ENCODE measurements at regions not wholly inside any gene's neighbourhood (a gene's known extent, or its start where the extent isn't known, plus 50 kb on each side); places are given as distances from the start of the nearest gene placed in this dataset.
A peak's percentile ranks its signal among the peaks of the same experiment; 100 is the strongest.

DNA sequence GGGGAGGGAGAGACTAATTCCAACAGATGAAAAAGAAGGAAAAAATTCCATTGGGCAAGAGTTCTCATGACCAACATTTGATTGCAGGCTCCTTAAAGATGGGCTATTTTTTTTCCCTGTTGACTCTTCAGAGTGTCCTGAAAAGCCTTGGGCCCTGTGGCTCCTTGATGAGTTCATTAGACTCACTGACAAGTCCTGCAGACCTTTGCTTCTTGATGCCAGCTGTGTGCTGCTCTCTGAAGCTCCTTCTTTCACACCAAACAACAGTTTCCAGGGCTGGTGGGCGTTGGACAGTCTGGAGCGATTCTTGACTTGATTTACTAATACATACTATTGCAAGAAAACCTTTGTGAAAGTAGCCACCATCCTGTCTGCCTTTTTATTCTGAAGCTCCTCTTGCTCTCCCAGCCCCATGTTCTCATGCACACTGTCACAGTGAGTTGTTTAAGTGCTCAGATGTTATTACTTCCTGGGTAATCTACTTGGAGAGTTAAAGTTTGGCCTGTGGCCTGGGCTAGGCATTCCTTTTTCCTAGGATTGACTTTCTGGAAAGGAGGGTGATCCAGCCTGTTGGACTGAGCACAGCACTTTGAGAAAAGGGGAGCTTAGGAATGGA is 250.3 kb downstream of the PTEN start:
- Histone ChIP-seq H3K4me1 (no peaks in the 10 kb centered on the region), H3K79me2 (ENCODE audit: low read depth) (no peaks in the 10 kb centered on the region), H3F3A (ENCODE audit: low read depth) (no peaks in the 10 kb centered on the region), H3K9ac (no peak overlapping the region), H4K20me1 (ENCODE audit: low read depth) (no peaks in the 10 kb centered on the region), H3K4me3 (no peak overlapping the region), H2AFZ (replicated peaks) (peak overlapping the region; percentile 48), H3K4me2 (no peak overlapping the region), H3K27ac (no peak overlapping the region), H3K36me3 (no peaks in the 10 kb centered on the region), H3K9me3 (ENCODE audit: low read depth) (no peaks in the 10 kb centered on the region), H3K27me3 (no peaks in the 10 kb centered on the region)
- Mint-ChIP-seq H3K27me3 (ENCODE audit: insufficient read depth, low read depth) (peaks cover 3% of the 10 kb centered on the region), H3K4me1 (no peaks in the 10 kb centered on the region), H3K4me3 (no peak overlapping the region), H3K36me3 (no peaks in the 10 kb centered on the region), H3K9me3 (no peaks in the 10 kb centered on the region), H3K27ac (no peak overlapping the region)
- TF ChIP-seq EZH2 (IDR thresholded peaks at IDR 0.05) = no peak
- TF ChIP-seq, protein P1, sequence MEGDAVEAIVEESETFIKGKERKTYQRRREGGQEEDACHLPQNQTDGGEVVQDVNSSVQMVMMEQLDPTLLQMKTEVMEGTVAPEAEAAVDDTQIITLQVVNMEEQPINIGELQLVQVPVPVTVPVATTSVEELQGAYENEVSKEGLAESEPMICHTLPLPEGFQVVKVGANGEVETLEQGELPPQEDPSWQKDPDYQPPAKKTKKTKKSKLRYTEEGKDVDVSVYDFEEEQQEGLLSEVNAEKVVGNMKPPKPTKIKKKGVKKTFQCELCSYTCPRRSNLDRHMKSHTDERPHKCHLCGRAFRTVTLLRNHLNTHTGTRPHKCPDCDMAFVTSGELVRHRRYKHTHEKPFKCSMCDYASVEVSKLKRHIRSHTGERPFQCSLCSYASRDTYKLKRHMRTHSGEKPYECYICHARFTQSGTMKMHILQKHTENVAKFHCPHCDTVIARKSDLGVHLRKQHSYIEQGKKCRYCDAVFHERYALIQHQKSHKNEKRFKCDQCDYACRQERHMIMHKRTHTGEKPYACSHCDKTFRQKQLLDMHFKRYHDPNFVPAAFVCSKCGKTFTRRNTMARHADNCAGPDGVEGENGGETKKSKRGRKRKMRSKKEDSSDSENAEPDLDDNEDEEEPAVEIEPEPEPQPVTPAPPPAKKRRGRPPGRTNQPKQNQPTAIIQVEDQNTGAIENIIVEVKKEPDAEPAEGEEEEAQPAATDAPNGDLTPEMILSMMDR (IDR thresholded peaks at IDR 0.05) = no peak
- TF ChIP-seq EZH2phosphoT487 (IDR thresholded peaks at IDR 0.05) = no peak
- DNase-seq (ENCODE audit: low spot score) = no peak

DNA sequence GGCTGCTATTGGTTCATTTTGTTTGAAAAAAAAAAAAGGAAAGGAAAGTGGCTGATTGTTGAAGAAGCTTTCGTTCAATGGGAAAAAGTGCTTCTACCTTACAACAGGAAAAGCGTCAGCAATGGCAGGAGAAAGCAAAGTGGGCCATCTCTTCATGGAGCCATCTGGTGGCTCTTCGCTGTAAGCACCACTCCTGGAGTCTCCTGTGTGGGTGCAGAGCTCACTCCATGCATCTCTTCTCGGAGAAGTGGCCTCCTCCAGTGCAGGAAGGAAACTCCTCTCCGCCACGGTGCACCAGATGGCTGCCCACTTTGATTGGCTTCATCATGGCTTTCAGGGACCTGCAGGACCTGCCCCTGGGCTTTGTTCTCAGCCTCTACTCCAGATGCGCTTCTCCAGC is 250.9 kb downstream of the PTEN start:
- H3K4me3 Mint-ChIP-seq = no peak overlapping the region
- no peaks in the 10 kb centered on the region for H3K9me3 Mint-ChIP-seq
- peak overlapping the region; percentile 48 for H2AFZ ChIP-seq (replicated peaks)
- TF ChIP-seq, protein P1 (IDR thresholded peaks at IDR 0.05) = peak; percentile 51
- no peak for TF ChIP-seq EZH2phosphoT487 (IDR thresholded peaks at IDR 0.05)
- H3K36me3 ChIP-seq = no peaks in the 10 kb centered on the region
- no peaks in the 10 kb centered on the region for H3K36me3 Mint-ChIP-seq
- H3K9me3 ChIP-seq (ENCODE audit: low read depth) = no peaks in the 10 kb centered on the region
- no peaks in the 10 kb centered on the region for H3K4me1 ChIP-seq
- no peaks in the 10 kb centered on the region for H3F3A ChIP-seq (ENCODE audit: low read depth)
- H3K79me2 ChIP-seq (ENCODE audit: low read depth) = no peaks in the 10 kb centered on the region
- H3K9ac ChIP-seq = no peak overlapping the region
- no peak overlapping the region for H3K4me2 ChIP-seq
- H3K27me3 Mint-ChIP-seq (ENCODE audit: insufficient read depth, low read depth) = peaks cover 3% of the 10 kb centered on the region
- no peaks in the 10 kb centered on the region for H4K20me1 ChIP-seq (ENCODE audit: low read depth)
- H3K27ac ChIP-seq = no peak overlapping the region
- no peak overlapping the region for H3K27ac Mint-ChIP-seq
- H3K27me3 ChIP-seq = no peaks in the 10 kb centered on the region
- peak; percentile 45 for DNase-seq (ENCODE audit: low spot score)
- H3K4me1 Mint-ChIP-seq = no peaks in the 10 kb centered on the region
- H3K4me3 ChIP-seq = no peak overlapping the region

DNA sequence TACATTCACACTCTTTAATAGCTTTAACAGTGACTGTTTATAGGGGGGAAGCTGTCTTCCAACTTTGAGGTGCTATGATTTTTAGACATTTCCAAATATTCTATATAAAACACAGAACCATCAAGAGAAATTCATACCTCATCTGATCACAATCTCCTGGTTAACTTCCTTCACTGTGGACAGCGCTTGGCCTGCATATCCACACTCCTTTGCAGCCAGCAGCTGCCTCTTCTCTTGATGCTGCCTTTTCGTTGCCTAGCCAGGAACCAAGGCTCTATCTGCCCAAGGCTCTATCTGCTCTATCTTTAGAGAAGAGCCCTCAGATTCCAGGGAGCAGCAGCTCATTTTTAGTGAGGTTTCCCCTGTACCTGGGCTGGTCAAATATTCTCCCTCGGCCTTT is 252.0 kb downstream of the PTEN start:
- H3K36me3 Mint-ChIP-seq = no peaks in the 10 kb centered on the region
- TF ChIP-seq EZH2 (IDR thresholded peaks at IDR 0.05) = no peak
- TF ChIP-seq, protein P1 (IDR thresholded peaks at IDR 0.05) = no peak
- no peak for TF ChIP-seq EZH2phosphoT487 (IDR thresholded peaks at IDR 0.05)
- no peaks in the 10 kb centered on the region for H3K4me1 ChIP-seq

More for the DNA sequence above, 252.0 kb downstream of the PTEN start:
- no peak overlapping the region for H3K9ac ChIP-seq
- H4K20me1 ChIP-seq (ENCODE audit: low read depth) = no peaks in the 10 kb centered on the region
- no peaks in the 10 kb centered on the region for H3K4me1 Mint-ChIP-seq
- H3K27me3 ChIP-seq = no peaks in the 10 kb centered on the region
- DNase-seq (ENCODE audit: low spot score) = no peak
- peaks cover 2% of the 10 kb centered on the region for H3K27me3 Mint-ChIP-seq (ENCODE audit: insufficient read depth, low read depth)
- H3K27ac Mint-ChIP-seq = no peak overlapping the region
- H3K36me3 ChIP-seq = no peaks in the 10 kb centered on the region
- no peaks in the 10 kb centered on the region for H3K9me3 ChIP-seq (ENCODE audit: low read depth)
- no peak overlapping the region for H3K4me3 Mint-ChIP-seq
- no peak overlapping the region for H3K4me2 ChIP-seq
- no peaks in the 10 kb centered on the region for H3K79me2 ChIP-seq (ENCODE audit: low read depth)
- no peak overlapping the region for H2AFZ ChIP-seq (replicated peaks)
- H3K4me3 ChIP-seq = no peak overlapping the region
- H3F3A ChIP-seq (ENCODE audit: low read depth) = no peaks in the 10 kb centered on the region
- no peaks in the 10 kb centered on the region for H3K9me3 Mint-ChIP-seq
- no peak overlapping the region for H3K27ac ChIP-seq

All from neural progenitor cell (in vitro differentiated cells).